ENCODE measurements at regions not wholly inside any gene's neighbourhood (a gene's known extent, or its start where the extent isn't known, plus 50 kb on each side); places are given as distances from the start of the nearest gene placed in this dataset.

DNA sequence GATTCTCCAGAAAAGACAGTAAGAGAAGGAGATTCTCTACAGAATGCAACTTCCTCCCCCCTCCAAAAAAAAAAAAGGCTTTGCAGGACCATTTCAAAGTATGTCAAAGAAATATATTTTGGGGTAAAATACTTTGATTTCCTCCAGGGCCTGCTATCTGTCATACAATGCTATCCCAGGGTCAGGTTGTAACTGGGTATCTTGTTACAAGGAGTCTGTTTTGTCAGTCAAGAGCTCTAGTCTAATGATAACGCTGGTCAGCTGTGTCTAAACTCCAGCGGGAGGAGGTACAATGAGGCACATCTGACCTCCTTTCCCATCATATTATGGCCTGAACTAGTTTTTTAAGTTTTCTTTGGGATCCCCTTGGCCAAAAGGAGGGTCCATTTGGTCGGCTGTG lies 408.4 kb upstream of the CDH5 start:
- no peaks in the 10 kb centered on the region for H3K4me1 ChIP-seq (replicated peaks in 1 of 2)
- H3K27ac ChIP-seq, result no peak overlapping the region
- H3K4me3 ChIP-seq, result no peak overlapping the region
- ATAC-seq (replicated peaks in 6 of 8), result no peak
- in situ Hi-C loops (cut with MboI; ENCODE audit: low pct_unique_long_range_greater_than_20kb in 2 of 9, low sequenced_read_pairs in 9 of 9, unreplicated experiment in 9 of 9), result loop anchor here in 1 of 9 experiments (25.0 kb wide), 1 partner anchor 96 kb away; no protein-coding TSS in a partner anchor
- WGBS, 10 experiments, result 32 to 100% (median 66%) methylated on average over 1 to 3 of the region's 3 CpGs; no CpG with 5 or more reads in 4 of the 10 experiments

DNA sequence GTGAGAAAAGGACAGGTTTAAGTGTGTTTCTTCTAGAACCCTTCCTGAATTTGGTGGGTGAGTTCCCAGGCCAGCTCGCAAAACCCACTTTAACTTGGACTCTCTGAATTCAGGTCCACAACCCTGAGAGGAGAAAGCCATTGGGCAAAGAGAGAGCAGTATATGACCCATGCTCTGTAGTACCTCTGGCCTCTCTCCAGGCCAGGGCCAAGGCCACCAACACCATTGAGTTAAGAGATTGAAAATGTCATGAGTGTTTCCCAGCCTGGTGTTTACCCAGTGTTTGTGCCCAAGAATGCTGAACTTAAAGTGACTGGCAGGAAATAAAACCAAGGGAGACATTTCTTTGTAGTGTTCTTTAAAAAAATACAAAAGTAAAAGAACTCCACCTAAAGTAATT lies 410.4 kb upstream of the CDH5 start:
- 75 to 100% (median 90%) methylated on average over 1 of the region's 1 CpG; no CpG with 5 or more reads in 6 of the 10 experiments for WGBS, 10 experiments

DNA sequence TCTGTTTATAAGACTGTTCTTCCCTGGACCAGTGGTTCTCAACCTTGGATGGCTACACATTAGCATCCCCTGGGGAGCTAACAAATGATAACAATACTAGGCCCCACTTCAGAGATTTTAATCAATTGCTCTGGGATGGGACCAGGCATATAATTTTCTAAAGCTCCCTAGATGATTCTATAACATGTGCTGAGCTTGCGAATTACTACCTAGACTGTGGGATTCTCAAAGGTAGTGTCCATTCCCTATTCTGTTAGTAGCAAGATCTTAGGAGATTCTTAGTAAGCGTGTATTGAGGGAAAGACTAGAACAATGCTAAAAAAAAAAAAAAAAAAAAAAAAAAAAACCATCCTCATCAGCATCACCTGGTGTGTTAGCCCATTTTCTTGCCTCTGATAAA lies 412.0 kb upstream of the CDH5 start:
- ATAC-seq (replicated peaks in 6 of 8), result no peak
- Histone ChIP-seq H3K4me3 (no peak overlapping the region), H3K27ac (no peak overlapping the region), H3K4me1 (replicated peaks in 1 of 2) (no peaks in the 10 kb centered on the region)
- in situ Hi-C loops (cut with MboI; ENCODE audit: low pct_unique_long_range_greater_than_20kb in 2 of 9, low sequenced_read_pairs in 9 of 9, unreplicated experiment in 9 of 9), result loop anchor here in 1 of 9 experiments (25.0 kb wide), 1 partner anchor 92 kb away; no protein-coding TSS in a partner anchor
- 71 to 100% (median 93%) methylated on average over 1 to 2 of the region's 2 CpGs for WGBS, 10 experiments

More for the DNA sequence above, 410.4 kb upstream of the CDH5 start:
- no peak for ATAC-seq (replicated peaks in 6 of 8)
- Histone ChIP-seq H3K27ac (no peak overlapping the region), H3K4me1 (replicated peaks in 1 of 2) (no peaks in the 10 kb centered on the region), H3K4me3 (no peak overlapping the region)
- in situ Hi-C loops (cut with MboI; ENCODE audit: low pct_unique_long_range_greater_than_20kb in 2 of 9, low sequenced_read_pairs in 9 of 9, unreplicated experiment in 9 of 9), result loop anchor here in 1 of 9 experiments (25.0 kb wide), 1 partner anchor 94 kb away; no protein-coding TSS in a partner anchor

DNA sequence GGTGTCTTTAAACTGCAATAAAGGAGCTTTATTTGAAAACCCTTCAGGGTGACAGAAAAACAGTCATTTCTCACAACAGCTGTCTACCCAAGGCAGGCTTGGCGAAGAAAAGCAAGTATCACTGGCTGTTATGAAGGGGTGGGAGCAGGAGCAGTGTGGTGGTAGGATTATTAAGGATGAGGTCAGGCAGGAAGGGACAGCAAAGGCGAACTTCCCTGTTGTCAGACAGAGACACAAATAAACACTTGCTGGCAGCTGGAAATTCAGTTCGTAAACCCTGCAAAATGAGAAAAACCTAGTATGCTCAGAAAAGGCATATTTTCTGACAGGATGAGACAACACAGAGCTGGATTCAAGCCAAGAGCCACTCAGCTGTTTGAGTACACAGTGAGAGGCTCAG lies 416.3 kb upstream of the CDH5 start:
- Histone ChIP-seq H3K27ac (no peak overlapping the region), H3K4me1 (replicated peaks in 1 of 2) (peaks cover 3 to 14% of the 10 kb centered on the region in 2 donors), H3K4me3 (no peak overlapping the region)
- in situ Hi-C loops (cut with MboI; ENCODE audit: low pct_unique_long_range_greater_than_20kb in 2 of 9, low sequenced_read_pairs in 9 of 9, unreplicated experiment in 9 of 9), result loop anchor here in 1 of 9 experiments (25.0 kb wide), 1 partner anchor 88 kb away; no protein-coding TSS in a partner anchor
- ATAC-seq (replicated peaks in 6 of 8), result no peak
- 50 to 100% (median 83%) methylated on average over 1 to 3 of the region's 3 CpGs; no CpG with 5 or more reads in 2 of the 10 experiments for WGBS, 10 experiments

DNA sequence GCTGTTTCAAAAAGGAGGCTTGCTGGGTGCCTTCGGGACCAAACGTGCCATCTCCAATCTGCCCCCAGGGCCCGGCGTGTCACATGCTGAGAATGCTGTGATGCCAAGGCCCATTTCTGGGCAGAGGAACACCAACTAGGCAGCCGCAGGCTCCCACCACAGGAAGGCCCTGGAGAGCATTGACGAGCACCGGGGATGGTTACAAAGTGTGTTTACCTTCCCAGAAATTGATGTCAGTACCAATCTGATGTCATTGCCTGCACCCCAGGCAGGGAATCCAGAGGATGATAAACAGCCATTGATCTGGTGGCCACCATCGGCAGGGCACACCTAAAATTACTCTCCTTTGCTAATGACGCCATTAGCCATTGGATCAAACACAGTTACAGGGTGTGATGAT lies 418.1 kb upstream of the CDH5 start:
- peak in 5 of 8 experiments; percentile 16 to 68 (median 24) for ATAC-seq (replicated peaks in 6 of 8)
- Histone ChIP-seq H3K4me1 (replicated peaks in 1 of 2) (peaks cover 3 to 14% of the 10 kb centered on the region in 2 donors), H3K27ac (peak overlapping the region; percentile 36 to 49), H3K4me3 (no peak overlapping the region)
- in situ Hi-C loops (cut with MboI; ENCODE audit: low pct_unique_long_range_greater_than_20kb in 2 of 9, low sequenced_read_pairs in 9 of 9, unreplicated experiment in 9 of 9), result no loop called here
- 60 to 95% (median 86%) methylated on average over 1 to 5 of the region's 9 CpGs; no CpG with 5 or more reads in 2 of the 10 experiments for WGBS, 10 experiments

DNA sequence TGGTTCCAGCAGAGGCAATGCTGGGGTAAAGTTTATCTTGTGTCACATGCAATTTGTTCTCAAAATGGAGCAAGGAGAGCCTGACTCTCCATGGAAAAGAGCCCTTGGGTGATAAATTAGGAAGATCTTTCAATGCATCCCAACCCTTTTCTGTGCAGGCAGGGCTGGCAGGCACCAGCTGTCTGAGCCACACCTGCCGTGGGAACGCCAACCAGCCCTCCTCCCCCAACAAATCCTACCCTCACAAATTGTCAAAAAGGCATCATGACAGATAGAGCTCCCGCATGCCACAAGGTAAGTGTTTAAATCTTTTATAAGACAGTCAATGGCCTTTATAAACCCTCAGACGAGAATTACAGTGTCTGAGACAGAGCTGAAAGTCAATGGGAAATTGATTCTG lies 418.5 kb upstream of the CDH5 start:
- peaks cover 3 to 14% of the 10 kb centered on the region in 2 donors for H3K4me1 ChIP-seq (replicated peaks in 1 of 2)
- peak in 4 of 8 experiments; percentile 7 to 70 (median 20) for ATAC-seq (replicated peaks in 6 of 8)
- peak overlapping the region; percentile 36 to 49 for H3K27ac ChIP-seq
- in situ Hi-C loops (cut with MboI; ENCODE audit: low pct_unique_long_range_greater_than_20kb in 2 of 9, low sequenced_read_pairs in 9 of 9, unreplicated experiment in 9 of 9), result no loop called here
- WGBS, 10 experiments, result 70 to 93% (median 80%) methylated on average over 1 to 3 of the region's 4 CpGs; no CpG with 5 or more reads in 5 of the 10 experiments
- no peak overlapping the region for H3K4me3 ChIP-seq

DNA sequence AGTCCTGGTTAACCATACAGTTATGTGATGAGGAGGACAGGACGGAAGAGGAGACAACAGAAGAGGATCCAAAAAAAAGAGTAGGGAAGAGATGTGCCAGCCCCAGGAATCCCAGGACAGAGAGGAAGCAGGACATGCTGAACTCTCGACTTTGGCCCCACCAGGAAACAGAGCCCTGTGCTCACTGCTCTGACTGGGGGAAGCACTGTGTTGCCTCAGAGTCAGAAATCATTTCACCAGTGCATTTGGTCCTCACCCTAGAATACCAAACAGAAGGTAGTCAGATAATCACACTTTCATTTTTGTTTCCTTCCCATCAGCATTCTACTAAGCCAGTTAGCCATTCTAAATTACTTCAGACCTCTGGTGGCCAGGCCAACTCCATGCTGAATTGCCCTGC lies 421.0 kb upstream of the CDH5 start:
- H3K4me1 ChIP-seq (replicated peaks in 1 of 2), result peaks cover 3 to 14% of the 10 kb centered on the region in 2 donors
- no peak overlapping the region for H3K27ac ChIP-seq
- WGBS, 10 experiments, result 11 to 100% (median 63%) methylated on average over 1 to 2 of the region's 2 CpGs
- ATAC-seq (replicated peaks in 6 of 8), result peak in 2 of 8 experiments; percentile 51 to 63
- no peak overlapping the region for H3K4me3 ChIP-seq
- in situ Hi-C loops (cut with MboI; ENCODE audit: low pct_unique_long_range_greater_than_20kb in 2 of 9, low sequenced_read_pairs in 9 of 9, unreplicated experiment in 9 of 9), result no loop called here

DNA sequence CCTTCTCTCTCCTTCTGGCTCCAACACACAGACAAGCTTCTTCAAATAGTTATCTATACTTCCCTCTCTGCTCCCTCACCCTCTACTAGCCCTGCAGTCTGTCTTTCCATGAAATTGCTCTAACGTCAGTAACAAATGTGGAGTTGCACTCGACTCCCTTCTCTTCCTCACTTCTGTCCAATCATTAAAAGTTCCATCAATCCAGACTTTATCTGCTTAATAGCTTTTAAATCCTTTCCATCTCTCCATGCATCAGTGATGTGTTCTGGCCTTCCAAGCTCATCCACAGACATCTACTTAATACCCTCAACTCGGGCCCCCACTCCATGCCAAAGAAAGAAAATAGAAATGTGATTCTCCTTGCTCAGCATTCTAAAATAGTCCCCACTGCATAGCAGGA lies 422.1 kb upstream of the CDH5 start:
- H3K4me3 ChIP-seq, result no peak overlapping the region
- WGBS, 10 experiments, result 9 to 71% (median 45%) methylated on average over 2 to 3 of the region's 3 CpGs; no CpG with 5 or more reads in 3 of the 10 experiments
- no peak overlapping the region for H3K27ac ChIP-seq
- H3K4me1 ChIP-seq (replicated peaks in 1 of 2), result peaks cover 3 to 14% of the 10 kb centered on the region in 2 donors
- ATAC-seq (replicated peaks in 6 of 8), result no peak
- in situ Hi-C loops (cut with MboI; ENCODE audit: low pct_unique_long_range_greater_than_20kb in 2 of 9, low sequenced_read_pairs in 9 of 9, unreplicated experiment in 9 of 9), result no loop called here

DNA sequence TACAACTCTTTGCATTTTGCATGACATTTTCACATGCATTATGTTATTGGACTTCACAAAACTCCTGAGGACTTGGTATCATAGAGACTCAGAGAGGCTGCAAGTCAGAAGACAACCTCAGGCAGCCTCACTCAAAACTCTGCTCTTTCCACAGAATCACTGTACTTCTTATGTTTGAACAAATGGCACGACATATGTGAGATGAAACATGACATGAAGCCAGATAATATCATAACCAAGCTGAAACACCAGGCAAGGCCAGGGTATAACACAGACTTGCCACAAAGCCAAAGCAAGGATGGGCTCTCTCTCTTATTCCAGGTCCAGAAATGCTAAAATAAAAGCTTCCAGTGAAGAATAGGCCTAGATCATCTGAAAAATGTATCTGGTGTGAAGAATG lies 425.8 kb upstream of the CDH5 start:
- Histone ChIP-seq H3K27ac (no peak overlapping the region), H3K4me3 (no peak overlapping the region), H3K4me1 (replicated peaks in 1 of 2) (no peaks in the 10 kb centered on the region)
- WGBS, 10 experiments, result 33 to 80% (median 66%) methylated on average over 1 of the region's 1 CpG; no CpG with 5 or more reads in 4 of the 10 experiments
- in situ Hi-C loops (cut with MboI; ENCODE audit: low pct_unique_long_range_greater_than_20kb in 2 of 9, low sequenced_read_pairs in 9 of 9, unreplicated experiment in 9 of 9), result no loop called here
- ATAC-seq (replicated peaks in 6 of 8), result no peak

DNA sequence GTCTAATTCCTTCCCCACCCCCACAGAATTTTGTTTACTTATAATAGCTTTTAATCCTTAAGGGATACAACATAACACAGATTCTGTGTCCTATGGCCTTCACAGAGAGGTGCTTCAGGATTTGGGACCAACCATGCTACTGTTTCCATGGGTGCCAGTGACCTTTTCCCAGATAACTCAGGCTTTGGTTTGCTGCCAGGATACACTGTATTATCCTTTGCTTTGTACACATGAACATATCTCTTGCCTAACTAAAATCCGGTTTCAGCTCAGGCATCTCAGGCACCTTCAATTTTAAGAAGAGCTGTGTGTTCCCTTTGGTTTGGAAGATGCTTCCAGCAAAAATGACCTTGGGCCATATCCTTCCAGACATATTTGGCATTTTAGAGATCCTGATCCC lies 428.4 kb upstream of the CDH5 start:
- in situ Hi-C loops (cut with MboI; ENCODE audit: low pct_unique_long_range_greater_than_20kb in 2 of 9, low sequenced_read_pairs in 9 of 9, unreplicated experiment in 9 of 9), result no loop called here
- WGBS, 10 experiments, result 0 to 100% (median 73%) methylated on average over 1 of the region's 1 CpG; no CpG with 5 or more reads in 5 of the 10 experiments
- ATAC-seq (replicated peaks in 6 of 8), result no peak
- Histone ChIP-seq H3K4me3 (no peak overlapping the region), H3K4me1 (replicated peaks in 1 of 2) (no peaks in the 10 kb centered on the region), H3K27ac (no peak overlapping the region)

DNA sequence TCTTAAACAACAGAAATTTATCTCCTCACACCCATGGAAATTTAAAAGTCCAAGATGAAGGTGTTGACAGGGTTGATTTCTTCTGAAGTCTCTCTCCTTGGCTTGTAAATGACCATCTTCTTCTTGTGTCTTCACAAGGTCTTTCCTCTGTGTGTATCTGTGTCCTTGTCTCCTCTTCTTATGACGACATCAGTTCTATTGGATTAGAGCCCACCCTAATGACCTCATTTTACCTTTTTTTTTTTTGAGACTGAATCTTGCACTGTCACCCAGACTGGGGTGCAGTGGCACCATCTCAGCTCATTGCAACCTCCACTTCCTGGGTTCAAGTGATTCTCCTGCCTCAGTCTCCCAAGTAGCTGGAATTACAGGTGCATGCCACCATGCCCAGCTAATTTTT lies 429.0 kb upstream of the CDH5 start:
- in situ Hi-C loops (cut with MboI; ENCODE audit: low pct_unique_long_range_greater_than_20kb in 2 of 9, low sequenced_read_pairs in 9 of 9, unreplicated experiment in 9 of 9), result no loop called here
- no peak overlapping the region for H3K4me3 ChIP-seq

DNA sequence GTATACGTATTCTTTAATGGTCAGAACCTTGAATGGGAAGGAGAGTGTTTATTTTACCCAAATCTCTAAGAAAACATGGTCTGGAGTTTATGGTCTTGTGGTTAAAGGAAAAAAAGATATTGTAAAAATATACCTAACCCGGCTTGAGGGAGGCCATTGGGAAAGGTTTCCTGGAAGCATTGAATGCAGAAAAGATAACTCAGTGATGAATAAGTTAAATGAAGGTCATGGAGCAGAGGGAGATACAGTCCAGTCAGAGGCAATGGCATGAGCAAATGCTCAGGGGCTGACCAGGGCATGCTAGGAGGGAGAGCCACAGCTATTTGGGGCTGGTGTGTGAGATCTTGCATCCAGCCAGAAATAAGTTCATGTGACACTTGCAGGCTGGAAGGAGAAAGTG lies 430.4 kb upstream of the CDH5 start:
- H3K4me1 ChIP-seq (replicated peaks in 1 of 2), result no peaks in the 10 kb centered on the region
- in situ Hi-C loops (cut with MboI; ENCODE audit: low pct_unique_long_range_greater_than_20kb in 2 of 9, low sequenced_read_pairs in 9 of 9, unreplicated experiment in 9 of 9), result no loop called here
- no peak for ATAC-seq (replicated peaks in 6 of 8)
- H3K27ac ChIP-seq, result no peak overlapping the region
- WGBS, 10 experiments, result 55 to 100% (median 84%) methylated on average over 1 to 2 of the region's 2 CpGs
- no peak overlapping the region for H3K4me3 ChIP-seq

More for the DNA sequence above, 429.0 kb upstream of the CDH5 start:
- no peak overlapping the region for H3K27ac ChIP-seq
- WGBS, 10 experiments, result 43 to 100% (median 91%) methylated on average over 1 of the region's 1 CpG; no CpG with 5 or more reads in 4 of the 10 experiments
- no peaks in the 10 kb centered on the region for H3K4me1 ChIP-seq (replicated peaks in 1 of 2)
- ATAC-seq (replicated peaks in 6 of 8), result no peak

DNA sequence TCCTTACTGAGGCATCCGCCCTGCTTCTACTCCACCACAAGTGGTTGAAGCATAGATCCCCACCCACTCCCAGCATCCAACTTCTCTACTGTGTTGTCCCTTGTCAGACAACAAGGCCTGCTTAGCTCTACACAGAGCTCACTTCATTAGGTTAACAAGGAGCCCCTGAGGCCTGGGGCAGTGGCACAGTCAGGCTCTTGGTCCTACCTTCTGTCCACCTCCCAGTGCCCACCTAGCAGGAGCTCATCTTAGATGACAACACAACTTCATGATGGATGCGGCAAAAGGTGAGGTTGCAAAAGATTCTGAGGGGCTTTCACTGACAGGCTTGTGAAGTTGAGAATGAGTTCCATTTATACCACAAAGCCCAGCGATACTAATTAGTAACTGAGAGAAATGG lies 432.0 kb upstream of the CDH5 start:
- no peak for ATAC-seq (replicated peaks in 6 of 8)
- in situ Hi-C loops (cut with MboI; ENCODE audit: low pct_unique_long_range_greater_than_20kb in 2 of 9, low sequenced_read_pairs in 9 of 9, unreplicated experiment in 9 of 9), result no loop called here
- Histone ChIP-seq H3K4me1 (replicated peaks in 1 of 2) (no peaks in the 10 kb centered on the region), H3K4me3 (no peak overlapping the region), H3K27ac (no peak overlapping the region)
- WGBS, 10 experiments, result 80 to 100% (median 92%) methylated on average over 1 to 2 of the region's 3 CpGs; no CpG with 5 or more reads in 2 of the 10 experiments

DNA sequence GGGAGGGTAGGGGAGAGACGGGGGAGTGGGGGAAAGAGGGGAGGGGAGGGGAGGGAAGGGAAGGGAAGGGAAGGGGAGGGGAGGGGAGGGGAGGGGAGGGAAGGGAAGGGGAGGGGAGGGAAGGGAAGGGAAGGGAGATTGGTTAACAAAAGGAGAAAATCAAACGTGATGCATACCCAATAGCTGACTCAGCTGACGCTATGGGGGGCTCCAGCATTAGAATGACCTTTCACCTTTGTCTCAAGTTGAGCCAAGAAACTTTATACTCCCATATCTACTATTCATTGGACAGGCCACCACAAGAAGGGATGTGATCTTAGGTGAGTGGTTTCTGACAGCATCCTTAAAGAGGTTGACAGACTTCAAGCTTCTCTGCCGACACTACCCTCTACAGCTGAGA lies 432.8 kb upstream of the CDH5 start:
- WGBS, 10 experiments, result 100% methylated on average over 1 of the region's 4 CpGs; no CpG with 5 or more reads in 8 of the 10 experiments
- in situ Hi-C loops (cut with MboI; ENCODE audit: low pct_unique_long_range_greater_than_20kb in 2 of 9, low sequenced_read_pairs in 9 of 9, unreplicated experiment in 9 of 9), result no loop called here
- Histone ChIP-seq H3K27ac (no peak overlapping the region), H3K4me3 (no peak overlapping the region), H3K4me1 (replicated peaks in 1 of 2) (no peaks in the 10 kb centered on the region)
- no peak for ATAC-seq (replicated peaks in 6 of 8)
